ENCODE measurements at regions not wholly inside any gene's neighbourhood (a gene's known extent, or its start where the extent isn't known, plus 50 kb on each side); places are given as distances from the start of the nearest gene placed in this dataset.
A peak's percentile ranks its signal among the peaks of the same experiment; 100 is the strongest.

GRCh38 chr10:4141471-4141870 lies 356.5 kb upstream of the KLF6 start:
- CTCF ChIA-PET: interaction anchor here (0.6 kb wide), 2 partner anchors 28 to 234 kb away, joined by 3 read pairs; no protein-coding TSS in a partner anchor
- ATAC-seq: peak; percentile 37

GRCh38 chr10:4138146-4138721 lies 353.2 kb upstream of the KLF6 start:
- no peak for TF ChIP-seq CTCF (IDR thresholded peaks at IDR 0.05)
- Mint-ChIP-seq H3K9me3 (peaks cover 21% of the 10 kb centered on the region), H3K27me3 (no peaks in the 10 kb centered on the region), H3K27ac (no peak overlapping the region), H3K36me3 (ENCODE audit: low read depth) (peaks cover 7% of the 10 kb centered on the region), H3K4me1 (ENCODE audit: low read depth) (peaks cover 24% of the 10 kb centered on the region), H3K4me3 (no peak overlapping the region)
- ATAC-seq (no peak), DNase-seq (no peak)
- CTCF ChIA-PET: interaction anchor here (0.7 to 0.8 kb wide), 2 partner anchors 10 to 33 kb away, joined by 3 read pairs; no protein-coding TSS in a partner anchor
- intact Hi-C loops (cut with micrococcal nuclease): loop anchor here (10.0 kb wide), 1 partner anchor 333 kb away; no protein-coding TSS in a partner anchor
- POLR2A ChIA-PET: no interaction called here

More at GRCh38 chr10:4141471-4141870, 356.5 kb upstream of the KLF6 start:
- peaks cover 21% of the 10 kb centered on the region for H3K9me3 Mint-ChIP-seq
- intact Hi-C loops (cut with micrococcal nuclease): no loop called here
- H3K27me3 Mint-ChIP-seq: no peaks in the 10 kb centered on the region
- no peak overlapping the region for H3K4me3 Mint-ChIP-seq
- H3K4me1 Mint-ChIP-seq (ENCODE audit: low read depth): peaks cover 2% of the 10 kb centered on the region
- no peak overlapping the region for H3K27ac Mint-ChIP-seq
- TF ChIP-seq CTCF (IDR thresholded peaks at IDR 0.05): no peak
- POLR2A ChIA-PET: interaction anchor here (0.9 kb wide), 1 partner anchor 23 kb away, joined by 4 read pairs; no protein-coding TSS in a partner anchor
- H3K36me3 Mint-ChIP-seq (ENCODE audit: low read depth): peaks cover 7% of the 10 kb centered on the region
- DNase-seq: peak; percentile 18

GRCh38 chr10:4137299-4137698 lies 352.3 kb upstream of the KLF6 start:
- TF ChIP-seq CTCF (IDR thresholded peaks at IDR 0.05): no peak
- Mint-ChIP-seq H3K36me3 (ENCODE audit: low read depth) (peaks cover 7% of the 10 kb centered on the region), H3K27me3 (no peaks in the 10 kb centered on the region), H3K9me3 (peaks cover 20% of the 10 kb centered on the region), H3K27ac (no peak overlapping the region), H3K4me3 (no peak overlapping the region), H3K4me1 (ENCODE audit: low read depth) (peaks cover 26% of the 10 kb centered on the region)
- DNase-seq (no peak), ATAC-seq (no peak)
- POLR2A ChIA-PET: interaction anchor here (1.0 kb wide), 1 partner anchor 18 kb away, joined by 3 read pairs; no protein-coding TSS in a partner anchor
- CTCF ChIA-PET: interaction anchor here (0.7 kb wide), 1 partner anchor 32 kb away, joined by 3 read pairs; no protein-coding TSS in a partner anchor
- intact Hi-C loops (cut with micrococcal nuclease): loop anchor here (10.0 kb wide), 1 partner anchor 332 kb away; no protein-coding TSS in a partner anchor

GRCh38 chr10:4136121-4136520 lies 351.1 kb upstream of the KLF6 start:
- H3K27ac Mint-ChIP-seq: peak overlapping the region; percentile 44
- H3K27me3 Mint-ChIP-seq: no peaks in the 10 kb centered on the region
- ChIA-PET CTCF (no interaction called here), POLR2A (interaction anchor here (0.6 kb wide), 1 partner anchor 9 kb away, joined by 3 read pairs; no protein-coding TSS in a partner anchor)
- DNase-seq: peak; percentile 33
- peaks cover 26% of the 10 kb centered on the region for H3K4me1 Mint-ChIP-seq (ENCODE audit: low read depth)
- no peak for TF ChIP-seq CTCF (IDR thresholded peaks at IDR 0.05)
- peak; percentile 17 for ATAC-seq
- no peak overlapping the region for H3K4me3 Mint-ChIP-seq
- peaks cover 13% of the 10 kb centered on the region for H3K9me3 Mint-ChIP-seq
- H3K36me3 Mint-ChIP-seq (ENCODE audit: low read depth): peaks cover 3% of the 10 kb centered on the region
- intact Hi-C loops (cut with micrococcal nuclease): loop anchor here (10.0 kb wide), 1 partner anchor 331 kb away; no protein-coding TSS in a partner anchor

GRCh38 chr10:4132216-4132556 lies 347.2 kb upstream of the KLF6 start:
- Mint-ChIP-seq H3K9me3 (peaks cover 3% of the 10 kb centered on the region), H3K4me3 (no peak overlapping the region), H3K36me3 (ENCODE audit: low read depth) (no peaks in the 10 kb centered on the region), H3K27ac (no peak overlapping the region), H3K27me3 (no peaks in the 10 kb centered on the region), H3K4me1 (ENCODE audit: low read depth) (peaks cover 46% of the 10 kb centered on the region)
- intact Hi-C loops (cut with micrococcal nuclease): loop anchor here (10.0 kb wide), 1 partner anchor 327 kb away; no protein-coding TSS in a partner anchor
- DNase-seq (no peak), ATAC-seq (no peak)
- POLR2A ChIA-PET: interaction anchor here (2.0 kb wide), 1 partner anchor 347 kb away, joined by 7 read pairs; the partner anchor contains the start of gene KLF6
- TF ChIP-seq CTCF (IDR thresholded peaks at IDR 0.05): no peak
- CTCF ChIA-PET: no interaction called here
